ENCODE measurements at regions not wholly inside any gene's neighbourhood (a gene's known extent, or its start where the extent isn't known, plus 50 kb on each side); places are given as distances from the start of the nearest gene placed in this dataset.

GRCh38 chr2:100222844-100223243, 80.5 kb upstream of the AFF3 start:
- DNase-seq: no peak

DNA sequence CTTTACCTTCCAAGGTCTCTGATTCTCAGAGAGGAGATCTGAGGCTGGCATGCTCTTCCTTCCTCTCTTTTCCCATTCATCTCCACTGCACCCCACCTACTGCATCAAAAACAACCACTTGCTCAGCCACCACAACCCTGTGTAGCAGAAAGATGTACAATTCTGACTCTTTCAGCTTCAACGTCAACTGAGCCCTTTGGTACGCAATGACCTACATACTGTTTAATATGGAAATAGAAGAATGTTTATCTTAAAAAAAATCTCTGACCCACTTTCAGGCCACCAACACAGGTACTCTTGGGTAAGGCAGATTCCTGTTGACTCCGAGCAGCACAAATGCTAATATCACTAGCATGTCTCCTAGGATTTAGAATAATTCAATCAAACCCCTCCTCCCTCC, 76.2 kb upstream of the AFF3 start:
- DNase-seq: no peak

DNA sequence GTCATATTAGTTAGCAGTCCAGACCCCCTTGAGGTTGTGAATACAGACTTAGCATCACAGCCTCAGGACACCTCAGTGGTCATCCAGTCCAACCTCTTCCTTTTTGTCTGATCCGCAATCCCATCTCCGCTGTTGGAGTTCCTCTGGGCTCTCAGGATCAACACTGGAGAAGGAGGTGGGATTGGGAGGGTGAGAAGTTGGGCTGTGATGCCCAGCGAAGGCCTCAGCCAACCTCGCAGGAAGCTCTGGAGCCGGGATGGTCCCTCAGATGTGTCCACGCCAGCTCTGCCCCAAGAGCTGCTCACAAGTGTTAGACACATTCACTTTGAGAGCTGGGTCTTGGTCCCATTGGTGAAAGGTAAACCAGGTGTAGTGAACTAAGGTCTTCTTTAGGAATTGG, 74.9 kb upstream of the AFF3 start:
- no peak for DNase-seq

GRCh38 chr2:100216015-100216414, 73.6 kb upstream of the AFF3 start:
- DNase-seq: no peak

DNA sequence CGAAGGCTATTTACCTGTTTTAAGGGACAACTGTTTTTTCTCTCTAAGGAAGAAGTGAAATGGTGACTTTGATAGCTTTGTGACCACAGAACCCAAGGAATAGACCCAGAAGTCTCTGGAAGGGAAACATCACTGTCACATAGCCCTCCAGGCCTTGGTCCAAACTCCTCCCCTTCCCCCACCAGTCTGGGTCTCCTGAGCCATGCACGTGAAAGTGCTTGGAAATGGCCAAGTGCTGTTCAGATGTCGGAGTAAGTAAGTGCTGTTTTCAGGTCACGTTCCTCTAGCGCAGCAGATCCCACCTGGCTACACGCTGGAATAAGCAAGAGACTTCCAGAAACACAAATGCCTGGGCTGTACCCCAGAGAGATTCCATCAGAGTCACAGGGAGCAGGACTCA, 73.0 kb upstream of the AFF3 start:
- peak in 1 of 3 donors; percentile 64 for DNase-seq

DNA sequence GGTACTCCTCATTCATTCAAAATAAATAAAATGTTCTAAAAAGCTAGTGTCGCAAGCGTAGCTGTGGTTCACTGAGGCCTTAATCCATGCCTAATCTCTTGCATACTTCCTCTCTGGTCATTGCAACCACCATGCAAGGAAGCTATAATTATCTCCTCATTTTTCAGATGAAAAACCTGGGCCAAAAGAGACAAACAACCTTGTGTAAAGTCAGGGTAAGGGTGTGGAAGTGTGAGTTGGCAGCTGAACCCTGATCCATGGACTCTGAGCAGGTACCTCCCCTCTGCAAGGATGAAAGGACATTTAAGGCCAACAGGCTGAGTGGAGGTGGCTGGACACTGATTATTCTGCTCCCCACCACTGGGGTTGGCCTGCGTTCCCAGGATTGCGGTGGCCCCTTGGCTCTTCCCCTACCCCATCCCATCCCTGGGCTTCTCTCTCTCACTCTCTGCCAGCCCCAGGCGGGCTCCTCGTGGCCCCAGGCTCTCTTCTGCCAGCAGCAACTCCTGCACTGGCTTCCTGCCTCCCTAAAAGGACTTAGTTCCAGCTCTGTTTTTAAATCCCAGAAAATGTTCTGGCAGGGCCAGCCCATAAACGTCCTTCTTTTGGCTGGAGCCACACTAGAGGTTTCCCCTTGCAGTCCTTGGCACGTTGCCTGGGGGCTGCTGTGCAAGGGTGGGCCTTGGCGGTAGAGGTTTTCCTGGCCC, 72.0 kb upstream of the AFF3 start:
- peak; percentile 56 to 92 (median 84) for DNase-seq

- DNase-seq: no peak
Measured at GRCh38 chr2:100213595-100213994, 71.2 kb upstream of the AFF3 start.

- DNase-seq: no peak
Measured at GRCh38 chr2:100212850-100213249, 70.5 kb upstream of the AFF3 start.

GRCh38 chr2:100211521-100211920, 69.1 kb upstream of the AFF3 start:
- DNase-seq: no peak

- DNase-seq: peak in 2 of 3 donors; percentile 24 to 48
Measured at GRCh38 chr2:100208141-100208770, 65.9 kb upstream of the AFF3 start.

GRCh38 chr2:100207411-100207885, 65.1 kb upstream of the AFF3 start:
- DNase-seq: no peak

GRCh38 chr2:100206731-100207255, 64.4 kb upstream of the AFF3 start:
- DNase-seq: no peak

DNA sequence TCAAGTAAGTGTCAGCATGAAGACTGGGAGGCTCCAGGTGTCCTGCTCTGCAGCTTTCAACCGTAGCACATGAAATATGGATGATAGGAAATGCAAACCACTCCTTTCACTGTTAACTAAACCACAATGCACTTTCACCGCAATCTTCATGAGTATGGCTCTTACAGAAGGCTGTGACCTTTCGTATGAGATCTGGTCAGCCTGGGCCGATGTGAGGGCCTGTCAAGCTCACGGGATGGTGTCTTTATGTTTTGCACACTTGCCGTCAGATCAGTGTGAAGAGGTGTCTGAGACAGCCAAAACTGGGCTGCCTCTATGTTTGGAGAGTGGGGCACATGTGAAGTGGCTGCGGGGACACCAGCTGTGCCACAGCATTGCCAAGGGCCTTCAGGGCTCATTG, 62.8 kb upstream of the AFF3 start:
- DNase-seq: no peak

- DNase-seq: no peak
Measured at GRCh38 chr2:100202567-100202966, 60.2 kb upstream of the AFF3 start.

DNA sequence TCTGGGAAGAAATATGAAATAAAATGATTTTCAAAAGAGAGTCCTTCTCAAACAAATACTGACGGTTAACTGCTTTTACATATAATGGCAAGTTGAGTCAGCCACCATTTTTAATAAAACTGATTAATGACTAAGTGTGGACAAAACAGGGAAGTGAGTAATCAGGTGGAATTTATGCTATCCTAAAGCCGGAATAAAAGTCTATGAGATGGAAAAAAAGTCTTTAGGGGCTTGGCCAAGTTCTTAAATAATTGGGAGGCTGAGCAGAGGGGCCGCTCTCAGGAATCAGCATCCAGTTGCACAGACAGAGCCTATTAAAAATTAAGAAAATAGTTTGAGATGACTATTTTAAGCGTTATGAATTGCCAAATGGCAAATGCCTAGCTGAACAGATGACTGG, 58.6 kb upstream of the AFF3 start:
- no peak for DNase-seq

DNA sequence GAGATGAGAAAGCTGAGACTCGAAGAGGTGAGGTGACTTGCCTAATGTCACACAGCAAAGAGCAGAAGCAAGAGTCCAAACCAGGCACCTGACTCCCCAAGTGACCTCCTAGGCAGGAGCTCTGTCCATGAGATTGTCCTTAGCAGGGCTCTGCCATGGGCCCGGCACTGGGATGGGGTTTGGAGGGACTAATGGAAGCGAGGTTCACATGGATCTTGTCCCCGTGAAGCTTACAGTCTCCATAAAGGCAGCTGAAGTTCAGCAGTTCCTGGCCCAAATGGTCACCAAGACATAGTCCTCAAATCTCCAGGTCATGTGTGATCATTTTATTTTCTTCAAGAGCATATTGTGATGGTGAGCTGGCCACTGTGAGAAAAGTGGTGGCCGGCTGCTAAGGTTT, 57.0 kb upstream of the AFF3 start:
- DNase-seq: no peak

- no peak for DNase-seq
Measured at GRCh38 chr2:100198461-100199230, 56.3 kb upstream of the AFF3 start.

- DNase-seq: peak; percentile 67 to 85 (median 73)
Measured at GRCh38 chr2:100197631-100198153, 55.3 kb upstream of the AFF3 start.

- DNase-seq: peak; percentile 35 to 70 (median 49)
Measured at GRCh38 chr2:100196786-100197494, 54.5 kb upstream of the AFF3 start.

- no peak for DNase-seq
Measured at GRCh38 chr2:100195942-100196341, 53.6 kb upstream of the AFF3 start.

- no peak for DNase-seq
Measured at GRCh38 chr2:100194951-100195350, 52.6 kb upstream of the AFF3 start.

- no peak for DNase-seq
Measured at GRCh38 chr2:100193291-100193710, 50.9 kb upstream of the AFF3 start.

Measured in muscle of back (tissue), 3 donors.